Common myeloid progenitor, CD34-positive (primary cell): ENCODE measurements at regions not wholly inside any gene's neighbourhood (a gene's known extent, or its start where the extent isn't known, plus 50 kb on each side); places are given as distances from the start of the nearest gene placed in this dataset.
"Not testable (repeated sequence)": the region's sequence is repeated elsewhere in the genome, so short reads cannot be mapped to it uniquely, and the experiment has no call there.

Source experiments
- CTCF ChIA-PET: fragments of 350-600 bp; sonication (Branson Sonifier 250); formaldehyde crosslinking; loops from one replicate; lab custom pipeline; 2021; ENCODE audit warnings: antibody characterized with exemption; lab: Charles Lee
- POLR2A ChIA-PET: fragments of 350-600 bp; sonication (Branson Sonifier 250); formaldehyde crosslinking; loops from one replicate; lab custom pipeline; 2021; ENCODE audit warnings: antibody characterized with exemption; lab: Charles Lee
- DNase-seq, 3 donors: peaks; one replicate each; pipeline versions ENCODE4 v3.0.0 to v3.0.0-alpha.2; 2013
- H3K27ac ChIP-seq, 2 experiments: 1 replicate in 1 of 2; 2 replicates in 1 of 2; pipeline ENCODE4 v1.7.0; 2013; ENCODE audit warnings: inconsistent platforms in 2 of 2, low read length in 2 of 2, mild to moderate bottlenecking in 2 of 2, low read depth in 1 of 2, moderate library complexity in 1 of 2; ENCODE audit not compliant: severe bottlenecking in 2 of 2, insufficient read depth in 1 of 2, poor library complexity in 1 of 2
- H3K27me3 ChIP-seq, 5 experiments: replicated peaks in 2 of 5; 1 replicate in 3 of 5; 2 replicates in 2 of 5; pipeline versions ENCODE4 v1.6.1 to v1.7.0; 2013; ENCODE audit warnings: low read length in 4 of 5, mild to moderate bottlenecking in 2 of 5, moderate library complexity in 2 of 5, inconsistent platforms in 1 of 5; ENCODE audit not compliant: insufficient read depth in 5 of 5, control insufficient read depth in 4 of 5
- H3K36me3 ChIP-seq, 4 experiments: 1 replicate in 2 of 4; 2 replicates in 2 of 4; pipeline versions ENCODE4 v1.6.1 to v1.7.0; 2013; ENCODE audit warnings: low read length in 3 of 4, control low read depth in 1 of 4, mild to moderate bottlenecking in 1 of 4; ENCODE audit not compliant: control insufficient read depth in 4 of 4, insufficient read depth in 4 of 4
- H3K4me1 ChIP-seq, 4 experiments: 1 replicate in 3 of 4; 2 replicates in 1 of 4; pipeline versions ENCODE4 v1.6.1 to v1.7.1; 2013; ENCODE audit warnings: low read length in 3 of 4, mild to moderate bottlenecking in 3 of 4, control low read depth in 1 of 4, inconsistent platforms in 1 of 4, moderate library complexity in 1 of 4; ENCODE audit not compliant: control insufficient read depth in 4 of 4, insufficient read depth in 4 of 4; ENCODE audit errors: control extremely low read depth in 1 of 4
- H3K4me3 ChIP-seq, 7 experiments: 1 replicate in 4 of 7; 2 replicates in 3 of 7; pipeline versions ENCODE4 v1.5.1 to v1.7.0; 2013; ENCODE audit warnings: mild to moderate bottlenecking in 7 of 7, low read length in 6 of 7, moderate library complexity in 6 of 7, inconsistent platforms in 2 of 7, low read depth in 2 of 7, control low read depth in 1 of 7; ENCODE audit not compliant: insufficient read depth in 4 of 7, control insufficient read depth in 1 of 7; ENCODE audit errors: extremely low read depth in 1 of 7
- H3K9me3 ChIP-seq, 5 experiments: 1 replicate in 4 of 5; 2 replicates in 1 of 5; pipeline versions ENCODE4 v1.6.1 to v1.7.1; 2013; ENCODE audit warnings: low read length in 4 of 5, mild to moderate bottlenecking in 2 of 5, inconsistent platforms in 1 of 5, low read depth in 1 of 5, moderate library complexity in 1 of 5; ENCODE audit not compliant: control insufficient read depth in 4 of 5, insufficient read depth in 2 of 5; ENCODE audit errors: control extremely low read depth in 1 of 5
- WGBS: methylation state at CpG from one replicate; pipeline ENCODE4 v1.1.5; 2013; ENCODE audit not compliant: insufficient coverage; 5-methylcytosine and 5-hydroxymethylcytosine counted together

- not testable (repeated sequence) for H3K9me3 ChIP-seq, H3K4me3 ChIP-seq, H3K27me3 ChIP-seq, DNase-seq, H3K27ac ChIP-seq, H3K36me3 ChIP-seq
- ChIA-PET POLR2A (interaction anchor here (0.6 to 0.7 kb wide), 2 partner anchors 47 to 574 kb away, joined by 5 to 6 read pairs; no protein-coding TSS in a partner anchor), CTCF (interaction anchor here (1.3 kb wide), 1 partner anchor 54 kb away, joined by 6 read pairs; no protein-coding TSS in a partner anchor)
- H3K4me1 ChIP-seq: peaks cover 0 to 47% (median 27%) of the 10 kb centered on the region in 4 experiments
- 100% methylated on average over 1 of the region's 6 CpGs for WGBS
These were observed 93.4 kb upstream of the METTL9 start for GRCh38 chr16:21505751-21506520.

GRCh38 chr16:21506857-21507456, 92.4 kb upstream of the METTL9 start:
- POLR2A ChIA-PET: interaction anchor here (0.7 kb wide), 1 partner anchor 575 kb away, joined by 5 read pairs; no protein-coding TSS in a partner anchor
- CTCF ChIA-PET: interaction anchor here (1.3 kb wide), 1 partner anchor 53 kb away, joined by 6 read pairs; no protein-coding TSS in a partner anchor
- 10% methylated on average over 23 of the region's 23 CpGs for whole genome bisulfite sequencing
- H3K4me3 ChIP-seq: peak overlapping the region; percentile 6 to 59 (median 51)
- H3K9me3 ChIP-seq, H3K36me3 ChIP-seq, H3K27me3 ChIP-seq: not testable (repeated sequence)
- peak; percentile 27 to 83 (median 70) for DNase-seq
- peak overlapping the region in 1 of 2 experiments; percentile 68 for H3K27ac ChIP-seq
- H3K4me1 ChIP-seq: peaks cover 0 to 52% (median 36%) of the 10 kb centered on the region in 4 experiments

- H3K9me3 ChIP-seq, H3K27me3 ChIP-seq, CTCF ChIA-PET, DNase-seq, POLR2A ChIA-PET: not testable (repeated sequence)
- H3K36me3 ChIP-seq: peaks cover 0 to 15% (median 5%) of the 10 kb centered on the region in 4 experiments
- H3K4me1 ChIP-seq: peaks cover 0 to 55% (median 38%) of the 10 kb centered on the region in 4 experiments
- peak overlapping the region in 4 of 7 experiments; percentile 42 to 59 (median 52) for H3K4me3 ChIP-seq
- H3K27ac ChIP-seq: peak overlapping the region in 1 of 2 experiments; percentile 68
- 88% methylated on average over 6 of the region's 15 CpGs for WGBS
These were observed 91.6 kb upstream of the METTL9 start for GRCh38 chr16:21507631-21508305.

GRCh38 chr16:21508661-21509436, 90.5 kb upstream of the METTL9 start:
- H3K27ac ChIP-seq: peak overlapping the region in 1 of 2 experiments; percentile 2

GRCh38 chr16:21509437-21510086, 89.8 kb upstream of the METTL9 start:
- H3K4me3 ChIP-seq, POLR2A ChIA-PET, H3K9me3 ChIP-seq, H3K27ac ChIP-seq, DNase-seq, H3K27me3 ChIP-seq, CTCF ChIA-PET: not testable (repeated sequence)
- H3K4me1 ChIP-seq: peaks cover 0 to 57% (median 40%) of the 10 kb centered on the region in 4 experiments
- peaks cover 0 to 15% (median 5%) of the 10 kb centered on the region in 4 experiments for H3K36me3 ChIP-seq
- 89% methylated on average over 7 of the region's 10 CpGs for WGBS

More at GRCh38 chr16:21508661-21509436, 90.5 kb upstream of the METTL9 start:
- H3K4me3 ChIP-seq, H3K27me3 ChIP-seq, H3K9me3 ChIP-seq, POLR2A ChIA-PET, CTCF ChIA-PET: not testable (repeated sequence)
- H3K4me1 ChIP-seq: peaks cover 0 to 52% (median 38%) of the 10 kb centered on the region in 4 experiments
- H3K36me3 ChIP-seq: peaks cover 0 to 15% (median 5%) of the 10 kb centered on the region in 4 experiments
- DNase-seq: peak; percentile 67 to 90 (median 82)
- 89% methylated on average over 16 of the region's 17 CpGs for WGBS

- H3K27me3 ChIP-seq, H3K4me3 ChIP-seq, DNase-seq, POLR2A ChIA-PET, H3K27ac ChIP-seq, H3K9me3 ChIP-seq: not testable (repeated sequence)
- peaks cover 2 to 15% (median 6%) of the 10 kb centered on the region in 4 experiments for H3K36me3 ChIP-seq
- CTCF ChIA-PET: interaction anchor here (1.4 kb wide), 1 partner anchor 17 kb away, joined by 4 read pairs; no protein-coding TSS in a partner anchor
- WGBS: 95% methylated on average over 2 of the region's 4 CpGs
- peaks cover 0 to 57% (median 39%) of the 10 kb centered on the region in 4 experiments for H3K4me1 ChIP-seq
These were observed 88.5 kb upstream of the METTL9 start for GRCh38 chr16:21510869-21511255.
